Activated CD4-positive, alpha-beta T cell treated with anti-CD3 and anti-CD28 coated beads, Interleukin-2, Interleukin-6, amounts not matched to agents 100 ng/mL and 50 ng/mL, durations not matched to agents 16 hours and 8 hours (primary cell): ENCODE measurements at regions not wholly inside any gene's neighbourhood (a gene's known extent, or its start where the extent isn't known, plus 50 kb on each side); places are given as distances from the start of the nearest gene placed in this dataset.

Source experiments
- DNase-seq: peaks from one replicate; pipeline ENCODE4 v3.0.0-alpha.2; 2020

DNA sequence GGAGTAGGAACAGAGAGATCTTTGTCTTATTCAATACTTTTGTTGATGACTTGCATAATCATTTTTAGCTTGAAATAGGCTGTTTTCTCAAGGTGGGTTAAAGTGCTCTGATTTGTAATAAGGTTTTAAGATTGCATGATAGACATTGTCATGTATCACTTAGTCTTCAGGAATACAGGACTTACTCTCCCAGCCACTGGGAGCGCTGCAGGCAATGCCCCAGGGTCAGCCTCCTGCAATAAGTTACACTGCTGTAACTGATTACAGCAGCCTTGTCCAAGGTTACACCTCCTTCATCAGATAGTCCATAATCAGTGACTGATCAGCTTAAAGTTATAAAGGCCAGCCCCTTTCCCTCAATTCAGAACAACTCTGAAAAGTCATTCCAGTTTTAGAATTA is 218.6 kb downstream of the ESM1 start:
- DNase-seq, result no peak

GRCh38 chr5:54765165-54766028 is 220.0 kb downstream of the ESM1 start:
- no peak for DNase-seq

DNA sequence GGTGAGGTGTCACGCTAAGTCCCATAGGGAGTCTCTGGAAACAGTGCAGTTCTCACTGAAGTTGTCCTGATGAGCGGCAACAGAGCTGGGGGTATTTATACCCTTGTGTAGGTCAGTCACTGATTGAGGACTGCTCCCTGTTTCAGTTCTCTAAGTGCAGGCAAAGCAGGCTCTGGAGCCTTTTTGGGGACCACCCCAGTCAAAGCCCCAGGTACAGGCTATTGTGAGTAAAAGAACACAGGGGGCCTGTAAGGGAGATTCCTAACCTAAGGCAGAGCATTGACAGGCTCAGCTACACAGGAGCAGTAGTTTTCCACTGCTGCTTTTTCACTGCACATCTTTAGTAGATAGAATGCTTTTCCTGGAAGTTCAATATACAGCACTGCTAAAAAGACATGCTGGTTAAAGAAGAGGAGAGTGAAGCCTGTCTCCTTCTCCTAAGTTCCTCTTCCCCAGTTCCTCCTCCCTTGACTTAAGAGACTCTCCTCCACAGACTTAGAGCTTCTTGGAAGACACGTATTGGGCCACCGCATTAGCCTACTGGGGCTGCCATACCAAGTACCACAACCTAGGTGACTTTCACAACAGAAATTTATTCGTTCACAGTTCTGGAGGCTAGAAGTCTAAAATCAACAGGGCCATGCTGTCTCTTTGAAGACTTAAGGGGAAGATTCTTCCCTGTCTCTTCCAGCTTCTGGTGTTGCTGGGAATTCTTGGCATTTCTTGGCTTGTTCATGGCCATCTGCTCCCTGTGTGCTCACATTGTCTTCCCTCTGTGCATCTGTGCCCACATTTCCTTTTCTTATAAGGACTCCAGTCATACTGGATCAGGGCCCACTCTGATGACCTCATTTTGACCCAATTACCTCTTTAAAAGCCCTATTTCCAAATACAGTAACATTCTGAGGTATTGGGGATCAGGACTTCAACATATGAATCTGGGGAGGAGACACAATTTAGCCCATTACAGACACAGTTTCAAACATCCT is 221.0 kb downstream of the ESM1 start:
- no peak for DNase-seq

- no peak for DNase-seq
Observed at GRCh38 chr5:54761213-54761701, 224.1 kb downstream of the ESM1 start.

- DNase-seq, result peak; percentile 18
Observed at GRCh38 chr5:54760182-54760935, 225.0 kb downstream of the ESM1 start.

GRCh38 chr5:54758038-54758437 is 227.4 kb downstream of the ESM1 start:
- DNase-seq, result no peak

DNA sequence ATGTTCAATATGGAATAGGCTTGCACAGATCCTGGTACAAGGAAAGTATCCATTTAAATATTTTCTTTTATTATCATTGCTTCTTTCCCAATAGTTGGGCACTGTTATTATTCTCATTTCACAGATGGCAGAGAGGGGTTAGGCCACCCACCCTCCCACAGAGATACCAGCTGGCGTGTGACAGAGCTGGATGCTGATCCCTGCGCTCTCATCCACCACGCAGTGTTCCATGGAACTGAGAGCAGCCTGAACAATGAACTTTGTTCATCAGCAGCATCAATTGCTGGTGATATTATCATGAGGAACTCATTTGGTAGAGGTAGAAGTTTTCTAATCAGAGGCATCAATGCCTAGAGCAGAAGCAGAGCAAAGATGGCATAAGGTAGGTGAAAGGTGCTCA is 227.9 kb downstream of the ESM1 start:
- DNase-seq, result no peak

- no peak for DNase-seq
Observed at GRCh38 chr5:54756796-54757402, 228.5 kb downstream of the ESM1 start.

DNA sequence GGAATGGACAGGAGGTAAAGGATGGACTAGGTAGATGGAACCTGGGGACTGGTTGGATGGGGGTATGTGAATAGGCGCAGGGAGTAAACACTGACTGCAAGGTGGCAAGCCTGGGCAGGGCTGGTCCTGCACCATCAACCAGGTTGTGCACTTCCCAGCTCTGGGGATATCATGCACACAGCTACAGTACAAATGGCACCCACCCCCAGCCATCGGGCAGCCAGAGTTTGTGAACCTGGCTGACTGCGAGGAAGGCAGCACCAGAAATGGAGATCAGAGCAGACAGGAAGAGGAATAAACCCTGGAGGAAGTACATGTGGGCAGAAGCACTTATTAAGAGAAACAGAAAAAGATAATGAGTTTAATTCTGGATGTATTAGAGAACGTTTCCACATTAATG is 229.1 kb downstream of the ESM1 start:
- DNase-seq, result no peak

DNA sequence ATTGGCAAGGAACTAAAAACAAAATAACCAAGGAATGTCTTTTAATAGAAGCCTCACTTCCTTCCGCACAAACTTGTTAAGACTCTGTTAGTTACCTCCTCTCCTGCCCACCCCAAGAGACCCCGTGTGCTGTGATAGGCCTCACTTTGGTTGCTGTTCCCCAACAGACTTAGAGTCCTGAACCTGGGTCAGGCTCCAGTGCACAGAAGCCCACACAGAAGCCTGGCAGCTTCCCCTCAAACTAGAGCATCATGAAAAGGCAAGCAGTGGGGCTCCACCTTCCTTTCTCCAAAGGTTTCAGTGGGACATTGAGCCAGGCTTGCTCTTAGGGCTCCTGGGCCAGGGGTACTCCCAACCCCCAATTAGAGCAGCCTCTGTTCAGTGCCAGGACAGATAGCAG is 230.5 kb downstream of the ESM1 start:
- DNase-seq, result no peak

- DNase-seq, result no peak
Observed at GRCh38 chr5:54754420-54754819, 231.0 kb downstream of the ESM1 start.

DNA sequence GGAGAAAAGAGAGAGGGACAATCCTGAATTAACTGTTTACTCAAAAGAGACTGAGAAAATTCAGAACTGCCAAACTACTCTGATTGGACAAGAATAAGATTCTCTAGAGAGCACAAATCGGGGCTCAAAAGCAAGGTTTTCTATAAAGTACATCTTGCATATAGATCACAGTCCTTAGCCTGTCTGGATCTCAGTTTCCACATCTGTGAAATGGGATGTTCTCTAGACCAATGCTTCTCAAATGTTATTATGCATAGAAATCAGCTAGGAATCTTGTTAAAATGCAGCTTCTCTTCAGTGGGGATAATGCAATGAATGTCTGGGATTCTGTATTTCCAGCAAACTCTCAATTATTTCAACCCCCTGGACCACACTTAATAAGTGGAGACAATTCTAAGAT is 231.6 kb downstream of the ESM1 start:
- no peak for DNase-seq

- peak; percentile 50 for DNase-seq
Observed at GRCh38 chr5:54753034-54753433, 232.4 kb downstream of the ESM1 start.

- no peak for DNase-seq
Observed at GRCh38 chr5:54748527-54748926, 231.0 kb downstream of the SNX18 start.

- no peak for DNase-seq
Observed at GRCh38 chr5:54746777-54747398, 229.3 kb downstream of the SNX18 start.

DNA sequence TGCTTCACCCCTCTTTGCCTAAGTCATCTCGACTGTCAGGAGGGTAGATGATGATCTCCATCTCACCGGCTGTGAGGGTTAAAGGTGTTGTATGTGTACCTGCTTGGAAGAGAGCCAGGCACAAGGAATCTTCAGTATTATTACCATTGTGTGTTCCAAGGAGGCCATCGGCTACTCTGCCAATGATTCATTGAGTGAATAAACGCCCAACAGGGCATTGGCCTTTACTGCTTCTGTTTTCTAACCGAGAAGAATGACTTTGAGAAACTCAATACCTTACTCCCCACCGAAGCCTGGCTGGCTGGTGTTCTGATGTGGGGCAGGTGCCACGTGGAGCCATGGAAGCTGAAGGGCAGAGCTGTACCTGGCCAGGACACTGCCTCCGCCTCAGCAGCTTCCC is 228.8 kb downstream of the SNX18 start:
- DNase-seq, result no peak

DNA sequence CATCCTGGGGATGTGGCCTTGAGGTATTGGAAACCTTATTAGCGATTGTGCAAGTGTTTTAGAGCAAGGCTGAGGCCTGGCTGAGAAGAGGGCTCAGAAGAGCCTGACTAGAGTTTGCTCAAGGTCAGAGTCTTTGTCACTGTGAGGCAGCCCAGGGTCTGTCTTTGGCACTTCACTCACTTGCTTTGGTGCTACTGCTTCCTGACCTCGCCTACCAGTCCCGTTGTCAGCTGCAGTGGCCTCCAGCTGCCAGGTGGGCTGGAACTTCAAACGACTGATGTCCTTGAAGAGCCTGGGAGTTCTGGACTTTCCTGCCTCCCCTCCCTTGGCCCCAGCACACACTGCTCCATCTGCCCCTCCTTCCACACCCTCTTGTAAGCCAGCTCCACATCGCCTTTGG is 228.0 kb downstream of the SNX18 start:
- DNase-seq, result no peak

GRCh38 chr5:54743997-54744788 is 226.6 kb downstream of the SNX18 start:
- peak; percentile 83 for DNase-seq

DNA sequence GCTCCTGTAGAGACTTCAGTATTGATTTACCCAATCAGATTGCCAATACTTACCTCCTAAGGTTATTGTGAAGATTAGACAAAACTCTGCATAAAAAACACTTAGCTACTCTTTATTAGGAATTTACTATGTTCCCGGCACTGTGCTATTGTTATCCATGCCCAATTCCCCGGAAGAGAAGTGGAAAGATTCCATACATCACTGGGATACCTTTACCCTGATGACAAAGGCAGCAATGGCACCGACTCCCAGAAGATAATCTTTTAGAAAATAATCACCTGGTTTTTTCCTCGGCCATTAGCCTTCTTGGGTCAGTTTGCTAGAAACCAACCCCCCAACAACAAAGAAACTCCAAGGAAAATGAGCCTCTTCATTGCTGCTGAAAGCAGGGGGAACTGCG is 226.0 kb downstream of the SNX18 start:
- DNase-seq, result no peak

DNA sequence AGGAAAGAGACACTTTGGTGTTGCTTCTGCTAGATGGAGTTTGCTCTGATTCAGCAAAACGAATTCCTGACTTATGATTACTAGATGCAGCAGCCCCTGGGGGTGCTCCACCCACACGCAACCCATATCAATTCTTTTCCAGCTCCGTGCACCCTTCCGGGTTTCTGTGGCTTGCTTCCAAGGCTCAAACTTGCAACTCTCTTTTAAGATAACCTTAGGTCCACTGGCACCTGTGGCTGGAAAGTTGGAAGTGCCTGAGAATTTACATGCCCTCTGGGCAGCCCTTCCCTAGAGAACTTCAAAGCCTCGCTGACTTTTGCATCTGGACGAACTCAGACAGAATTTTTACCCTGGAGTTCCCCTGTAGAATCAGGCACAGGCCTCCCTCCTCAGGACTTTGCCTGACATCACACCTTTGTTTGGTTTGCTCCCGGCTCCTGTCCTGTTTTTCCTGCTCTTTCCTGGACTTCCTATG is 224.9 kb downstream of the SNX18 start:
- no peak for DNase-seq

GRCh38 chr5:54741711-54742110 is 224.2 kb downstream of the SNX18 start:
- DNase-seq, result no peak
